Pulmonary artery endothelial cell (primary cell): ENCODE measurements at regions not wholly inside any gene's neighbourhood (a gene's known extent, or its start where the extent isn't known, plus 50 kb on each side); places are given as distances from the start of the nearest gene placed in this dataset.
A peak's percentile ranks its signal among the peaks of the same experiment; 100 is the strongest.

Experiments used
- DNase-seq: peaks from one replicate; pipeline ENCODE4 v3.0.0-alpha.2; 2011; ENCODE audit warnings: low read depth, low spot score

DNA sequence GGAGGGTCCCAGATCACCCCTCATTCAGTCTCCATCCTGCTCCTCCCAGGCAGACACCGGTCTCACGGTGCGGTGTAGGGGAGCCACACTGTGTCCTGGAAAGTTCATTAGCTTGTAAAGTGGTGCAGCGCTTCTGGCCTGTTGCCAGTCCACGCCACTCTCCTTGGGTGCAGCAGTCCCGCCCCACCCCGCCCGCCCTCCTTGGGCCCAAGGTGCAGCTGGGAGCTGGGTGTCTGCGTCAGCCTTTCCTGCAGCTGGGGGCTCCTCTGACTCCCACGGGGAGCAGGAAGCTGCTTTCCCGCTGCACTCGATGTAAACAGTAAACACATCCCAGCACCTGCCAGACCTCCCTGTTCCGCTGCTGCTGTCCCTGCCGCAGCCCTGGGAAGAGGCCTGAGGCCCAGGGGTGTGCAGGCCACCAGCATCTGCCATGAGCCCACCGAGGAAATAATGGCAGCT lies 53.8 kb upstream of the ASB18 start:
- no peak for DNase-seq

DNA sequence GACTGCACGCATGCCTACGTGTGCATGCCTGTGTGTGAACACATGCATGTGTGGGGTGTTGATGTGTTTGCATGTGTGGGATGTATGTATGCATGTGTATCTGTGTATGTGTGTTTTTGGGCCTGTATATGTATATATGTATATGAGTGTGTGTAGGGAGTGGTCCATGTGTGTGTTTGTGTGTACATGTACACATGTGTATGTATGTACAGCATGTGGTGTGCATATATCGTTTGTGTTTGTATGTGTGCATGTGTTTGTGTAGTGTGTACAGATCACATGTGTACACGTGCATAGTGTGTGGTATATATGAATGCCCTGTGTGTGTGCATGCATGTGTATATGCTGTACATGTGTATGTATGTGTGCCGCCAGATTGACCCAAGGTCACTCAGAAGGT lies 54.2 kb upstream of the ASB18 start:
- no peak for DNase-seq

DNA sequence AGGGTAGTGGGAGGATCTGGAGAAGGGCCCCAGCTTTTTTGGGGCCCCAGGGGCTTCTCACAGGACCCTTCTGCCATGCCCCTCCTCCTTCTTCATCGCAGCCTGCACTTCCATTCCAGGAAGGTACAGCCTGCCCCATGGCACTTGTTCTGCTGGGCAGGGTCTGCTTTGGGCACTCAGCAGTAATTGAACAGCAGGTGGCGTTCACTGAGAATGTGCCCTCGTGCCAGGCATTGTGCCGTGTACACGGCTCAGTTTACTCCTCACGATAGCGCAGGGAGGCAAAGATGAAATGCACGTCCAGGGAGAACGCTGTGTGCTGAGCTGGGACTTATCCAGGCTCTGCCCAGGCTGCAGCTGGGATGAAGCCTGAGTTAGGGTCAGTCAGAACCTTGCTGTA lies 54.8 kb upstream of the ASB18 start:
- no peak for DNase-seq

DNA sequence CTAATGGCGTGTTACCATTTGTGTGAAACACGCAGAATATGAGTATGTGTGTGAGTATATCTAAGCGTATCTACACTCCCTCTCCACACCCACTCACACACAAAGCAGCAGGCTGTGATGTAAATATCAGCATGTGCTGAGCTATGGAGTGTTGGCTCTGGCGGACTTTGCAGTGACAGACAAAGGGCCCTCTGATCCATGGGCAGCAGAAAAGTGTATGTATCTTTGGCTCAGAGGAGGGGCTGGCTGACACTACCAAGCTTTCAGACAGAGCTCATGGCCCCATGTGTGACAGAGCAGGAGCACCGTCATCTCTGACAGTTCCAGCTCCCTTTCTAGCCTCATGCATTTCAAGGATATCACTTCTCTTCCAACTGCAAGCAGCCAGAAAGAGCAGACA lies 57.2 kb upstream of the ASB18 start:
- DNase-seq, result no peak

DNA sequence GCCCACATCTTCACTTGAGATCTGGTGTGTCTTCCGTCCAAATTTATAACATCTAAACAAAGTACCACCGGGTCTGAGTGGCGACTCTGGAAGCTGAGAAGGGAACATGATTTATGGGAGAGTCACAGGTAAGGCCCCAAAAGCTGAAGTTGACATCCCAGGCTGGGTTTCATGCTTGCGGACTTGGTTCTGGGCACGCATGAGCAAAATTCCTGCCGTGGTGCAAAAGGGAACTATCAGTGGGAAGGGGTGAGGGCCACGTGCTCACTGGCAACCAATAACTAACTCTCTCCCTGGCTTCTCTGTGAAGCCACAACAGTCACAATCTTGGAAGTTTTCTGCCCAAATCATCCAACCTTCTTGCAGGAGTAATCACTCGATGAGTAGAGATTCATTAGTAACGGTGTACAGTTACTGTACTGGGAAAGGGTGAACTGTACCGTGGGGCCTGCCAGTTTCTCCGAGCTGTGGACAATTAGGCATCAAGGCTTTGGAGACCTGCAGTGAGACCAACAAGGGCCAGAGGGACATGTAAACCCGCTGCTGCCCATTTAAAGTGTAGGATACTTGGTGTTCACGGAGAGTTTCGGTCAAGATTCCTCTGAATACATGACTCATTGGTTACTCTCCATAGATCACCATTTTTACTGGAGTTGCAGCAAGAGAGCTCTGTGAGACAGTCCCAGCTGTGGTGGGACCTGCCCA lies 69.4 kb upstream of the ASB18 start:
- DNase-seq, result no peak

DNA sequence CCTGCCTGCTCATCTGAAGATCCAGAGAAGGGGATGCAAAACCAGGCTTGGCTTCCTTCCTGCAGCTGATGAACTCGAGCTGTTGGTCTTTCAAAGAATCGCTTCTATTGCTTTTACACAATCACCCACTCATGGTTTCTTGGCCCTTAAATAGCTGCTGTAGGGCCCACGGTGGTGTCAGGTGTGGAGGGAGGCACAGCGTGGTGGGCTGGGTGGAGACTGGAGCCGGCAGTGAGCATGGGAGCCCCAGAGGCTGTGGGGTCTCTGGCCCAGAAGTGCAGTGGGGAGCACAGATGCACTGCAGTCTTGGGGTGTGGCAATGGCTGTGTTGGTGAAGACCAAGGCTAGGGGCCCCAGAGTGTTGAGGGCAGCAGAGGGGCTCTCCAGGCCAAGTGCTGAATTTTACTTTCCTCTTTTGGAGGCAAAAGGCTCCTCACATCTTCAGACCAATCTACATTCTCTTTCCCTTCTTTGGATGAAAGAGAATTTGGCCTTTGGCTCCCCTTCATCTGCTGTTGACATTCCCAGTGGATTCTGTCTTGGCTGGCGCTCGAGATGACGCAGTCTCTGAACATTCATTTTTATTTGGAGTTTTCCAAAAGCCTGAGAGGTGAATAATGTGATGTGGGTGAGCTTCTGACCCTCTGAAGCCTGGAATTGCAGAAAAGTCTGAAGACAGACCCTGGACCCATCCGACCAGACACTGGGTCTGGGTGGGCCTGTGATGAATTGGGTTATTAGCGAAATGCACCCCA lies 70.1 kb upstream of the ASB18 start:
- DNase-seq, result no peak

DNA sequence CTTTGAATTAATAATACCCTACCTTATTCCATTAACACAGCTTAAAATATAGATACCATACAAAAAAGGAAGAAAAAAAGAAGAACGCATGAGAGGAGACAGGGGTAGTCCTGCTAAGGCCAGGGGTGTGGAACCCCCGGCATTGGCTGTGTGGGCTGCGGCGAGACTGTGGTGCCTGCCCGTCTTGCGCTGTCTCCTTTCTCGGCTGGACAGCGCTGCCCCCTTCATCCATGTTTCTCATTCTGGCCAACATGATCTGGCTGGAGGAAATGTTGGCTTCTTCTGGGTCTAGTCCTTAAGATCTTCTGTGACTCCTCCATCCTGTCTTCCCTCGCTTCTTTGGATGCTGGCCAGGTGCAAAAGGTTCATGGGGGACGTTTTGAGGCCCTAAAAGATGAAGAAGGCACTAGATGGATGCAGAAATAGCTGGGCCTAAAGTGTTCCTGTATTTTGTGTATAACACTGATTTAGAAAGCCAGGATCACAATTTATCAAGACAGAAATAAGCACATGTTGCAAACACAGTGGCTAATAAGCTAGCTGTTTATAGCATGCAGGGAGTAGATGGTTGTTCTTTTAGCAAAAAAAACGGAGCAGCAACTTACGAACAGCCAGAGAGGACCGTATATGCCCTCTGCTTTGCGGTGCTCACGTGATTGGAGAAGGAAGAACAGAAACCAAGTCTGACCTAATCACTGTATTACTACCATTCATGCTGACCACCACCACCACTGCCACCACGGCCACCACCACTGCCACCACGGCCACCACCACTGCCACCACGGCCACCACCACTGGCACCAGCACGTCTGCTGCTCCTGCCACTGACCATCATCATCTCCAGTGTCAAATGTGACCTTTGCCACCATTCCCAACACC lies 71.7 kb upstream of the ASB18 start:
- no peak for DNase-seq

DNA sequence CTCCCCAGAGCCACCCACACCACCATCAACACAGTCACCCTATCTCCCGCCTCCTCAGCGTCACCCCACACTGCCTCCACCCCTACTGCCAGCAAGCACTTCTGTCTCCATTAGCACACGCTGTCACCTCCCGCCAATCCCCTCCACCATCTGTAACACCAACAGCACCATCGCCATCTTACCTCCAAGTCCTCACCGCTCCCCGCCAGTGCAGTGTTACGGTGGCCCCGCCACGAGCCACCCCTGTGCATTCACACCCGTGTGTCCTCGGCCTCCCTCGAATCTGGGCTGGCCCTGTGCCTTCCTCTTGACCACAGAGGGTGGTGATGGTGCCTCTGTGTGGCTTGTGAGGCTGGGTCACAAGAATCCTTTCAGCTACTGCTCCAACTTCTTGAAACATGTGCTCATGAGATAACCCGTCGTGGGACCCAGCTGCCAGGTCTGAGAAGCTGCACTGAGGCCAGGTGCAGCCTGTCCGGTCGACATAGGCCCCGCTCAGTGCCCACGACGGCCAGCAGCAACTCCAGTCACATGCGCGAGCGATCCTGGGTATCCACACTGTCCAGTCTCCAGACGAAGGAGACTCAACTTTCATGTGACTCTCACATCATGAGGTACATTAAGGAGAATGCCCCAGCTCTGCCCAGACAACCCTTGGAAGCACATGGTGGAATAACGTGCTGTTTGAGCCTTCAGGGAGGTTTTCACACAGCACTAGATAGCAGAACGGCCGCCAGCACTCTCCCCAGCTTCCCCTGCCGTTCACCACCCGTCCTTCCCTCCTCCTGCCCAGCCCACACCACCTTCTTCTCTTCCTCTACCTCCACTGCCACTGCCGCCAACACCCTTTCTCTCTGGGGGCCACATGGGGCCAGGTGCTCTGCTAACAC lies 72.6 kb upstream of the ASB18 start:
- DNase-seq, result no peak

DNA sequence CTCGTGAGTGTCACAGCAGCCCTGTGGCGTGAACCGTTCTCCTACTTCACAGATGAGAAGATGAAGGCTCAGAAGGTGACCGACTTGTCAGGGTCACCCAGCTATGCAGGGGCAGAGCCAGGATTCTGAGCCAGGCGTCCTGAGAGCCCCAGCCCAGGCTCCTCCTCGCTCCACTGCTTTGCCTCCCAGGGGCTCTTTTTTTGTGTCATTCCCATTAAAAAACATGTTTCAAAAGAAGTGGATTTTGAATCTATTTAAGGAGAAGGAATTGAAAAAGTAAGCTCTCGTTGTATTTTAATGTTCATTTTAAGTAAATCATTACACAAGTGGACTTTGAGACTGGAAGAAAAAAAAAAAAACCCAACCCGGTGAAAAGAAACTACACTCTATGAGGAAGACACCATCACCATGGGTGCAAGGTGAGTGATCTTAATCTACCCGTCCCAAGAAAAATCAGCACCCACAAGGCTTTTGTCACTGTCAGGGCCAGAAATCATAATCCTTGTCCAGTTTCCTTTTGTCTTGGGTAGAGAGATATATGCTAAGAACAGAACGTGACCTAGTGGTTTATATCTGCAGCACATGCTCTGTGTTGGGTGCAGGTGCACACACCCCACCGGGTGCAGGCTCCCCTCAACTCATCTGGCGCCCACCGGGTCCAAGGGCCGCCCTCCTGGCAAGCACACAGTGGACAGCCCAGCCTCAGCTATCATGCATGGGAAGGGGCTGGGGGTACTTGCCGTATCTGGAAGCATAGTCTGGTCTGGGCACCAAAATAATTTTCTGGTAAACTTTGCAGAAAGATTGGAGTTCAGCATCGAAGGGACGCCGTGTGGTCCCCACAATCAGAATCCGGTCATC lies 73.5 kb upstream of the ASB18 start:
- no peak for DNase-seq

DNA sequence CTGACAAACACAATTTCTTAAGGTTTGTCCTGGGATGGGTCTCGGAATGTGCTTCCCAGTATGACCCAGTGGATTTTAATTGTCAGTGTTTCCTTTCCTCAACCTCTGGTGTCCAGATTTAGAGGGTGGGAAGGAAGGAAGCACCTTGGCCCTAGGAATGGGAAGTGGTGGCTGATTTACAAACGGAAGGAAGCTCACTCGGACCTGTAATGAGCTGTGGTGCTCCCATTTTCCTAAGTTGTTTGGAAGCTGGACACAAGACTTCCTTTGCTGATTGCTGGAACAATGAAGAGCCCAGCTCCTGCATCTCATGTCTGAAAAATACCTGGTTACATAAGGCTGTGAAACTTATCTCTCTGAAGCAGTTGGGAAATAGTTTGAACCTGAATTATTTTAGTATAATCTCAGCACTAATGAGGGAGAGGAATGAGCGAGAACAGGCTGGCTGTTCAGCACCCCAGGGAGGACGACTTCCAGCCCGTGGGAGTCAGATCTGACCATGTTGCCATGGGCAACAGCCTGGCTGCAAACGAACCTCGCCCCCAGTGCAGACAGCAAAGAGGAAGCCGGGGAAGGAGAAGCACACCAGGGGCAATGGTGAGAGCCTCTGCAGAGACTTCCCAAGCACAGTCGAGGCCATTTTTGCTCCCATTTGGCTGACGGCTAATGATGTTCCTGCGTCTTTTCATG lies 74.4 kb upstream of the ASB18 start:
- no peak for DNase-seq

DNA sequence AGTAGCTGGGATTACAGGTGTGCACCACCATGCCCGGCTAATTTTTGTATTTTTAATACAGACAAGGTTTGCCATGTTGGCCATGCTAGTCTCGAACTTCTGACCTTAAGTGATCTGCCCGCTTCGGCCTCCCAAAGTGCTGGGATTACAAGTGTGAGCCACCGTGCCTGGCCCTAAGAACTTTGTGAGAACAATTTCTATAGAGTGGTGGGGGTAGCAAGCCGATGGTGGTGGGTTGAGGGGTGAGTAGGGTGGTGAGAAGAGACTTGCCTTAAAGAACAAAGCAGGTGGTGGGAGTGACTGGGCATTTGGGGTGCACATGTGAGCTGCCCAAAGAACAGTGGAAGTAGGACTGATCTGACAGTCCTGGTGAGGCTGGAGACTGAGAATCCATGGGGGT lies 76.0 kb upstream of the ASB18 start:
- DNase-seq, result no peak

DNA sequence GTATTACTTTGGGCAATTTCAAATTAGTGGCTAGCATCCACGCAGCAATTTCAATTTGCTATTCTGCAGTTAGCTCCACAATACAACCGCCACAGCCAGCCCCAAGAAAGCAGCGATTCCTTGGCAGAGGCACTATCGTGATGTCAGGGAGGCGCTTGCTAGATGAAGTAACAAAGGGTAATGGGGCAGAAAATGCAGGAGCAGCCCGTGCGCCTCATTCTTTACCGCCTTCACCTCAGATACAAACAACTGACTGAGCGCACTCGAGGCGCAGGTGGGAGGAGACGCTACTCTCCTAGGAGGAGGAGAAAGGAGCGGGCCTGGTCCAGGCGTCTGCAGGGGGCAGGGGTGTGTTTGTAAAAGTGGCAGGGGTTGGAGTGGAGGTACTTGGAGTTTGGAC lies 76.9 kb upstream of the ASB18 start:
- DNase-seq, result no peak

DNA sequence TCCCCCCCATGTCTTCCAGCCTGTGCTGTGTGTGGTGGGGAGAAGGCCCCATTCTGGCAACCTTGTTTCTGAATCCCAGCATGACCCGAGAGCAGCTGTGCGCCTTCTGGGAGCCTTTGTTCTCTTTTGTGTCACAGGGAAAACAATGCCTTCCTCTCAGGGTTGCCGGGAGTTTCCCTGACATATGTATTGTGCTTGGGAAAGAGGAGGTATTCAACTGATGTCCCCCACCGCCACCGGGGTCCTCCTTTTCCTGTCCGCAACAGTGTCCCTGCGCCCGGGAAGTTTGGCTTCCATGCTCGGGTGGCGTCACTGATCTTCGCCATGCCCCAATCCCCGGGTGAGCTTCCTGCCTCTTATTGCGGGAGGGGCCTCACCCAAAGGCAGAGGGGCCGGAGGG lies 77.5 kb upstream of the ASB18 start:
- DNase-seq, result no peak

DNA sequence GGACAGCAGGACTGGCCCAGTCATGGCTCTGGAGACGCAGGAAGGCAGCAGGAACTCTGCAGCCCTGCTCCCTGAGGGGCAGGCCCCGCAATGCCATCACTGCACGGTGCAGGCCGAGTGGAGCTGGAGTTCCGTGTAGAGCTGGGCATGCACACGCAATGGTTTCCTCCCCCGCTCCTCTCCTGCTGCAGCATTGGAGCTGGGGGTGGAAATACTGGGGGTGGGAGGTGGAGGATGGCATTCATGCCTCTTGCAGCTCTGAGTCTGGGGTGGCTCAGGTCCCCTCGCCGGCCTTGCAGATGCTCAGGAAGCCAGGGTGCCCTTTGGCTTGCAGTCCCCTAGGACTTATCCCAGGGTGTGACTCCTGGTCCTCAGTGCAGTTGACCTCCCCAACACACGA lies 78.3 kb upstream of the ASB18 start:
- DNase-seq, result no peak

DNA sequence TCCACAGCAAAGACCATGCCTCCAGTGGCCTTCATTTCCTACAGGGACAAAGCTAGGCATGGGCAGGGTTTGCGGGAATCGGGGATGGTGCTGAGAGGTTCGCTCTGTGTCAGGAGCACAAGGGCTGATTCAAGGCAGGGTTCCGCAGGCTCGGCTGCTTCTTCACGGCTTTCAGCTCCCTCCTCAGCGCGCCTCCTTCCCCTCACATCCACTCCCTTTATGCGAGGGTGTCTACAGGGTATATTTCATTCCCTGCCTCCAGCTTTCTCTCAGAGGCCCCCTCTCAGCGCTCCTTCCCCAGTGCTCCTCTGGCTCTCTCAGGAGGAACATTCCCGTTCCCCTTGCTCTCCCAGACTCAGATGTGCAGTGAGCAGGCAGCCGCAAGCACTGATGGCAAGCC lies 78.7 kb upstream of the ASB18 start:
- DNase-seq, result no peak

DNA sequence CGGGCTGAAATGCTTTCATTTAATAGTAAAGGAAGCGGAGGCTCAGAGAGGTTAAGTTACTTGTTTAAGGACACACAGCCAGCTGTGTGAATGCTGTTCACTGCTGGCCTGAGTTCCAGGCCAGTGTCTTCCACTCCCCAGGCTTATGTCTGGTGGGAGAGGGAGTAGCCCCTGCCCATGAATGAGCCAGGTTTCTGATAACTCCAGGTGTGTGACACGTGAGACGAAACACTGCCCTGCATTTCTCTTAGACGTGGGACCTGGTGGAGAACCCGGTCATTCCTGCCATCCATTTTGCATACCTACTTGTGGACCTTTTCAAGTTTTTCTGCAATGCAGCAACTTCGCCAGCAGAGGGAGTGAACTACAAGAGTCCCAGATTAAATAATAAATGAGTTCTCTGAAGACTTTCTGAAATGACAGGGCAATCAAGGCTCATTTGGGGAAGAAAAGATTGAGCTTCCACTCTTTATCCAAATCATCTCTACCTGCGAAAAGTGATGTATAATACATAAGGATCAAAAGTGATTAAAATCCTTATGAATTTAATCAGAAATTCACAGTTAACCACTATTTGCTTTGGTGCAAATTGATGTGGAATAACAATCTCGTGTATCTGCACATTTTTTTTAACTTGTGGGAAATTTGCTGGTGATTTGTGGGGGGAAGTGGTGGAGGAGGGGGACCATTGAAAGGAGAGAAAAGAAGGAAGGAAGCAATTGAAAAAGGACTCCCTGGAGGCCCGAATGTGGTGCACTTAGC lies 79.4 kb upstream of the ASB18 start:
- DNase-seq, result peak; percentile 52

DNA sequence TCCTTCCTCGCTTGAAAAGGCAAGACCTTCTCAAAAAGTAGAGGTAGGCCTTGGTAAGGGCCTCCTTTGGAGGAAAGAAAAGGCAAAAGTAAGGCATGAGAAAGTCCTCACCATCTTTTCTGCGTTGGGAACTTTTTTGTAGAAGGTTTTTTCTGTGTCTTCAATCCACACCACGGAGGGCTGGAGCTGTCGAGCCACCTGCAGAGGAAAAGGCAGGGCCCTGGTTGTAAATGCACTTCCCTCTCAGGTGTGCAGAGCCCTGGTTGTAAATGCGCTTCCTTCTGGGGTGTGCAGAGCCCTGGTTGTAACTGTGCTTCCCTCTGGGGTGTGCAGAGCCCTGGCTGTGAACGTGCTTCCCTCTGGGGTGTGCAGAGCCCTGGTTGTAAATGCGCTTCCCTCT lies 80.2 kb upstream of the ASB18 start:
- no peak for DNase-seq

DNA sequence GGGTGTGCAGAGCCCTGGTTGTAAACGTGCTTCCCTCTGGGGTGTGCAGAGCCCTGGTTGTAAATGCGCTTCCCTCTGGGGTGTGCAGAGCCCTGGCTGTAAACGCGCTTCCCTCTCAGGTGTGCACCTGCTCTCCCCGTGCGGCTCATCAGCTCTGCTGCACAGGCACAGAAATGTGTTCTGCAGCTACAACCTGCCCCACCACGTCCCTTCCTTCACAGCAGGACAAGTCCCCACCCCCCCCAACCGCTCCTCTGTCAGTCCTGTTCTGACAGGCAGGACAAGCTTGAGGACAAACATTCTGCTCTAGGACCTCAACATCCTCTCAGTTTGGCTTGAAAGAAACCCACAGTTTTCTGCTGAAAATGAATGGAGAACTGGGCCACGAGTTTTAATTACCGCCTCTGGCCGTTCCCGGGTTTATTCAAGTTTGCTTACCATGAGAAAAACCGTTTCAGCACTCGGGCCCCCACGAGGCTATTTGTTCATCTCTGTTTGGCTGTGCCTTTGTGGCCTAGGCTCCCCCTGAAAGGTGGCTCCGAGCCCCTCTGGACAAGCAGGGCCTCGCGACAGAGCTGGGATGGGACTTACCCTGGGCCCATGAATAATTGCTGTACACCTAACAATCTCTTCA lies 81.0 kb upstream of the ASB18 start:
- DNase-seq, result no peak
